A549 (cell line): ENCODE measurements at regions not wholly inside any gene's neighbourhood (a gene's known extent, or its start where the extent isn't known, plus 50 kb on each side); places are given as distances from the start of the nearest gene placed in this dataset.
A peak's percentile ranks its signal among the peaks of the same experiment; 100 is the strongest.

Experiments used
- ATAC-seq, 2 experiments: fragments of 200-7000 bp in 1 of 2; fragments of >200 bp in 1 of 2; cut with Nextera tagmentation in 1 of 2; cut with Tn5 transposase in 1 of 2; 3 replicates each; pipeline versions ENCODE4 v1.8.0 to v1.9.1; 2018 to 2020; ENCODE audit warnings: mild to moderate bottlenecking in 1 of 2, moderate library complexity in 1 of 2
- CTCF ChIA-PET: fragments of 300-600 bp; sonication (Branson Sonifier 250); formaldehyde crosslinking; extraction: SDS; loops from one replicate; lab custom pipeline; 2021; ENCODE audit warnings: antibody characterized with exemption, inconsistent platforms; lab: Yijun Ruan, JAX
- POLR2A ChIA-PET: fragments of 350-600 bp; formaldehyde crosslinking; extraction: SDS; loops from one replicate; lab custom pipeline; 2021; ENCODE audit warnings: antibody characterized with exemption, inconsistent platforms; lab: Yijun Ruan, JAX
- DNase-seq, 2 experiments: peaks; one replicate each; pipeline versions ENCODE4 v3.0.0 to v3.0.0-alpha.2; 2011 to 2016; ENCODE audit warnings: low read depth in 1 of 2, low spot score in 1 of 2
- FAIRE-seq: peaks from 2 replicates; lab custom pipeline; 2011; peaks lifted over from hg19 to GRCh38; lab: Jason Lieb, UNC
- H3K27ac ChIP-seq, 2 experiments: fragments of >200 bp; sonication (Bioruptor Twin); formaldehyde crosslinking; 3 replicates each; pipeline ENCODE4 v1.5.1; 2016 to 2017
- H3K4me1 ChIP-seq: fragments of >200 bp; sonication (Bioruptor Twin); formaldehyde crosslinking; 3 replicates; pipeline ENCODE4 v1.6.1; 2016
- H3K4me2 ChIP-seq: fragments of >200 bp; sonication (Bioruptor Twin); formaldehyde crosslinking; 3 replicates; pipeline ENCODE4 v1.6.1; 2016
- H3K4me3 ChIP-seq: fragments of >200 bp; sonication (Bioruptor Twin); formaldehyde crosslinking; 3 replicates; pipeline ENCODE4 v1.5.1; 2016
- H3K9me3 ChIP-seq: fragments of >200 bp; sonication (Bioruptor Twin); formaldehyde crosslinking; 3 replicates; pipeline ENCODE4 v1.6.1; 2016
- CHD2 ChIP-seq: fragments of 150-350 bp; IDR thresholded peaks from 2 replicates; pipeline ENCODE4 v1.6.1; 2014; ENCODE audit warnings: low read length; ENCODE audit not compliant: partially characterized antibody
- CHD4 ChIP-seq: fragments of 200-600 bp; sonication (generic); IDR thresholded peaks from 2 replicates; pipeline ENCODE4 v1.6.1; 2016; ENCODE audit warnings: antibody characterized with exemption, mild to moderate bottlenecking, borderline replicate concordance
- EHMT2 ChIP-seq: fragments of 200-600 bp; sonication (generic); IDR thresholded peaks from 2 replicates; pipeline ENCODE4 v1.6.1; 2016; ENCODE audit warnings: antibody characterized with exemption, low read depth, mild to moderate bottlenecking, moderate library complexity
- ELK1 ChIP-seq: fragments of 150-350 bp; IDR thresholded peaks from 2 replicates; pipeline ENCODE4 v1.6.1; 2014; ENCODE audit warnings: low read depth, mild to moderate bottlenecking, low read length
- HEYL ChIP-seq: fragments of 250-450 bp; sonication (Bioruptor Pico); IDR thresholded peaks from 2 replicates; pipeline ENCODE4 v1.8.0; 2021; ENCODE audit warnings: mild to moderate bottlenecking, moderate library complexity
- HOXA7 ChIP-seq: fragments of 250-450 bp; sonication (Bioruptor Pico); IDR thresholded peaks from 2 replicates; pipeline ENCODE4 v1.5.0; 2020; ENCODE audit warnings: mild to moderate bottlenecking, moderate library complexity
- HOXB5 ChIP-seq: fragments of 250-450 bp; sonication (Bioruptor Pico); IDR thresholded peaks from 2 replicates; pipeline ENCODE4 v1.5.0; 2020; ENCODE audit warnings: mild to moderate bottlenecking, moderate library complexity
- KDM1A ChIP-seq: fragments of 200-600 bp; sonication (generic); IDR thresholded peaks from 2 replicates; pipeline ENCODE4 v1.6.1; 2016; ENCODE audit warnings: low read depth, mild to moderate bottlenecking
- MAX ChIP-seq: IDR thresholded peaks from 2 replicates; pipeline ENCODE4 v1.6.1; 2012
- RCOR1 ChIP-seq: fragments of 150-350 bp; IDR thresholded peaks from 2 replicates; pipeline ENCODE4 v1.6.1; 2014; ENCODE audit warnings: antibody characterized with exemption, low read length, low read depth
- ZNF302 ChIP-seq: fragments of 250-450 bp; sonication (Bioruptor Pico); IDR thresholded peaks from 2 replicates; pipeline ENCODE4 v1.9.0; 2021; ENCODE audit warnings: inconsistent platforms, mild to moderate bottlenecking, moderate library complexity
- WGBS: methylation state at CpG from one replicate; pipeline ENCODE4 v1.1.6; 2017; ENCODE audit errors: missing lambda C conversion rate; 5-methylcytosine and 5-hydroxymethylcytosine counted together
- TF ChIP-seq, protein P1 (sequence below): fragments of >200 bp; sonication (Bioruptor Twin); formaldehyde crosslinking; IDR thresholded peaks from 3 replicates; pipeline ENCODE4 v1.5.1; 2016
- TF ChIP-seq, protein P2 (sequence below): fragments of 200-600 bp; sonication (generic); IDR thresholded peaks from 2 replicates; pipeline ENCODE4 v1.6.1; 2016; ENCODE audit warnings: antibody characterized with exemption, mild to moderate bottlenecking, moderate library complexity

- TF ChIP-seq ELK1 (no peak), HEYL (no peak)
- TF ChIP-seq, protein P1, sequence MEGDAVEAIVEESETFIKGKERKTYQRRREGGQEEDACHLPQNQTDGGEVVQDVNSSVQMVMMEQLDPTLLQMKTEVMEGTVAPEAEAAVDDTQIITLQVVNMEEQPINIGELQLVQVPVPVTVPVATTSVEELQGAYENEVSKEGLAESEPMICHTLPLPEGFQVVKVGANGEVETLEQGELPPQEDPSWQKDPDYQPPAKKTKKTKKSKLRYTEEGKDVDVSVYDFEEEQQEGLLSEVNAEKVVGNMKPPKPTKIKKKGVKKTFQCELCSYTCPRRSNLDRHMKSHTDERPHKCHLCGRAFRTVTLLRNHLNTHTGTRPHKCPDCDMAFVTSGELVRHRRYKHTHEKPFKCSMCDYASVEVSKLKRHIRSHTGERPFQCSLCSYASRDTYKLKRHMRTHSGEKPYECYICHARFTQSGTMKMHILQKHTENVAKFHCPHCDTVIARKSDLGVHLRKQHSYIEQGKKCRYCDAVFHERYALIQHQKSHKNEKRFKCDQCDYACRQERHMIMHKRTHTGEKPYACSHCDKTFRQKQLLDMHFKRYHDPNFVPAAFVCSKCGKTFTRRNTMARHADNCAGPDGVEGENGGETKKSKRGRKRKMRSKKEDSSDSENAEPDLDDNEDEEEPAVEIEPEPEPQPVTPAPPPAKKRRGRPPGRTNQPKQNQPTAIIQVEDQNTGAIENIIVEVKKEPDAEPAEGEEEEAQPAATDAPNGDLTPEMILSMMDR: no peak
These were observed 322.7 kb upstream of the PFKP start (continued) for GRCh38 chr10:2744547-2745200.

GRCh38 chr10:2734603-2735002, 332.7 kb upstream of the PFKP start:
- FAIRE-seq (no peak), ATAC-seq (no peak)
- WGBS: 54% methylated on average over 19 of the region's 19 CpGs

DNA sequence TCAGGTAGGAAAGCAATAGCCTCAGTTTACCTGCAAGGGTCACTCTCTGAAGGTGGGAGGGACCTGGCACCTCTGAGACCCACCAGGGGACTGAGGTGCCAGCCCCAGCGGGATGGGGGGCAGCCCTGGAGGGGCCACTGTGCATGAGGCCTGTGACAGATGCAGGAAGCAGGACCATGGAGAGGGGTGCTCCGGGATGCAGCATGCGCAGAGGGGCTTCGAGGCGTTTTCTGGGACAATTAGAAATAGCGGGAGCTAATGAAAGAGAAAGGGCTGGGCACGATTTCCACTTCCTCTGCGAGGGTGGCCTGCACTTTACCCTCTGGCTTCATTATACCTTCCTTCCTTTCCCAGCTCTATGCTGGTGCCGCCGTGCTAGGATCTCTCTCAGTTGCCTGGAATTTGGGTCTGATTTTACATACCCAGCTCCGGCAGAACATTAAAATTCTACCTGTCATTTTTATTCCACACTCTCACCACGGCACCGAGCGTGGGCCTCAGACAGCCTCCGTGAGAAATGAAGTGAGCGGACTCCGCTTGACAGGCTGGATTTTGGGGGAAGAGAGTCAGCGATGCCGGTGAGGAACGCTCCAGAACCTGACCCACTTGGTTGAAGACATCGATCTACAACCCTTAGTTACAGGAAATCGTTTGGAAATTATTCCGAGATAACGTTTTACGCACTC, 333.9 kb upstream of the PFKP start:
- ChIA-PET CTCF (no interaction called here), POLR2A (no interaction called here)
- WGBS: 40% methylated on average over 23 of the region's 25 CpGs
- Histone ChIP-seq H3K9me3 (no peaks in the 10 kb centered on the region), H3K4me3 (no peak overlapping the region), H3K27ac (no peak overlapping the region), H3K4me2 (no peak overlapping the region), H3K4me1 (no peaks in the 10 kb centered on the region)
- DNase-seq: no peak
- ATAC-seq: no peak
- TF ChIP-seq, protein P2, sequence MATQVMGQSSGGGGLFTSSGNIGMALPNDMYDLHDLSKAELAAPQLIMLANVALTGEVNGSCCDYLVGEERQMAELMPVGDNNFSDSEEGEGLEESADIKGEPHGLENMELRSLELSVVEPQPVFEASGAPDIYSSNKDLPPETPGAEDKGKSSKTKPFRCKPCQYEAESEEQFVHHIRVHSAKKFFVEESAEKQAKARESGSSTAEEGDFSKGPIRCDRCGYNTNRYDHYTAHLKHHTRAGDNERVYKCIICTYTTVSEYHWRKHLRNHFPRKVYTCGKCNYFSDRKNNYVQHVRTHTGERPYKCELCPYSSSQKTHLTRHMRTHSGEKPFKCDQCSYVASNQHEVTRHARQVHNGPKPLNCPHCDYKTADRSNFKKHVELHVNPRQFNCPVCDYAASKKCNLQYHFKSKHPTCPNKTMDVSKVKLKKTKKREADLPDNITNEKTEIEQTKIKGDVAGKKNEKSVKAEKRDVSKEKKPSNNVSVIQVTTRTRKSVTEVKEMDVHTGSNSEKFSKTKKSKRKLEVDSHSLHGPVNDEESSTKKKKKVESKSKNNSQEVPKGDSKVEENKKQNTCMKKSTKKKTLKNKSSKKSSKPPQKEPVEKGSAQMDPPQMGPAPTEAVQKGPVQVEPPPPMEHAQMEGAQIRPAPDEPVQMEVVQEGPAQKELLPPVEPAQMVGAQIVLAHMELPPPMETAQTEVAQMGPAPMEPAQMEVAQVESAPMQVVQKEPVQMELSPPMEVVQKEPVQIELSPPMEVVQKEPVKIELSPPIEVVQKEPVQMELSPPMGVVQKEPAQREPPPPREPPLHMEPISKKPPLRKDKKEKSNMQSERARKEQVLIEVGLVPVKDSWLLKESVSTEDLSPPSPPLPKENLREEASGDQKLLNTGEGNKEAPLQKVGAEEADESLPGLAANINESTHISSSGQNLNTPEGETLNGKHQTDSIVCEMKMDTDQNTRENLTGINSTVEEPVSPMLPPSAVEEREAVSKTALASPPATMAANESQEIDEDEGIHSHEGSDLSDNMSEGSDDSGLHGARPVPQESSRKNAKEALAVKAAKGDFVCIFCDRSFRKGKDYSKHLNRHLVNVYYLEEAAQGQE: peak; percentile 55; the same call in 1 of the 2 replicates
- no peak for TF ChIP-seq EHMT2
- no peak for FAIRE-seq

More at GRCh38 chr10:2734603-2735002, 332.7 kb upstream of the PFKP start:
- H3K4me3 ChIP-seq: no peak overlapping the region
- no peak for DNase-seq
- H3K27ac ChIP-seq: no peak overlapping the region
- H3K4me1 ChIP-seq: no peaks in the 10 kb centered on the region
- no peak overlapping the region for H3K4me2 ChIP-seq
- ChIA-PET POLR2A (no interaction called here), CTCF (no interaction called here)
- no peak for TF ChIP-seq CHD4
- TF ChIP-seq CHD2: no peak
- no peak for TF ChIP-seq ZNF302
- TF ChIP-seq RCOR1: no peak
- no peak for TF ChIP-seq KDM1A
- TF ChIP-seq EHMT2: no peak
- TF ChIP-seq MAX: no peak
- TF ChIP-seq HOXB5 (CRISPR knock-in tag): no peak
- no peak for TF ChIP-seq HOXA7
- no peaks in the 10 kb centered on the region for H3K9me3 ChIP-seq
